Chondrocyte (in vitro differentiated cells): ENCODE measurements at regions not wholly inside any gene's neighbourhood (a gene's known extent, or its start where the extent isn't known, plus 50 kb on each side); places are given as distances from the start of the nearest gene placed in this dataset.

Experiments
- DNase-seq: peaks from one replicate; pipeline ENCODE4 v3.0.0; 2021; ENCODE audit warnings: mixed read lengths, low spot score
- H3K27ac Mint-ChIP-seq: one replicate; pipeline ENCODE4 v1.8.0; 2021; ENCODE audit warnings: mild to moderate bottlenecking, moderate library complexity, mixed read lengths; ENCODE audit not compliant: unreplicated experiment
- H3K27me3 Mint-ChIP-seq: 2 replicates; pipeline ENCODE4 v1.8.0; 2021; ENCODE audit warnings: low read depth, mixed read lengths
- H3K36me3 Mint-ChIP-seq: 2 replicates; pipeline ENCODE4 v1.8.0; 2021; ENCODE audit warnings: low read depth, mixed read lengths
- H3K4me1 Mint-ChIP-seq: 2 replicates; pipeline ENCODE4 v1.8.0; 2021; ENCODE audit warnings: low read depth, mild to moderate bottlenecking, mixed read lengths
- H3K4me3 Mint-ChIP-seq: one replicate; pipeline ENCODE4 v1.8.0; 2021; ENCODE audit warnings: mild to moderate bottlenecking, moderate library complexity, mixed read lengths; ENCODE audit not compliant: unreplicated experiment
- H3K9me3 Mint-ChIP-seq: 2 replicates; pipeline ENCODE4 v1.8.0; 2021; ENCODE audit warnings: low read depth, mixed read lengths
- CTCF ChIP-seq: fragments of 200-600 bp; sonication (generic); IDR thresholded peaks from 2 replicates; pipeline ENCODE4 v1.5.0; 2021; ENCODE audit warnings: antibody characterized with exemption, mild to moderate bottlenecking, moderate library complexity

GRCh38 chr2:223386984-223387383 lies 215.2 kb downstream of the SCG2 start:
- DNase-seq = no peak
- peaks cover 5% of the 10 kb centered on the region for H3K4me1 Mint-ChIP-seq
- no peak for TF ChIP-seq CTCF
- no peak overlapping the region for H3K27ac Mint-ChIP-seq
- H3K36me3 Mint-ChIP-seq = no peaks in the 10 kb centered on the region
- H3K27me3 Mint-ChIP-seq = no peaks in the 10 kb centered on the region
- peaks cover under 1% of the 10 kb centered on the region for H3K9me3 Mint-ChIP-seq
- no peak overlapping the region for H3K4me3 Mint-ChIP-seq

GRCh38 chr2:223389624-223390023 lies 212.5 kb downstream of the SCG2 start:
- no peak for DNase-seq
- Mint-ChIP-seq H3K27ac (no peak overlapping the region), H3K36me3 (peaks cover 3% of the 10 kb centered on the region), H3K9me3 (peaks cover 9% of the 10 kb centered on the region), H3K27me3 (no peaks in the 10 kb centered on the region), H3K4me3 (no peak overlapping the region), H3K4me1 (no peaks in the 10 kb centered on the region)
- no peak for TF ChIP-seq CTCF

- no peaks in the 10 kb centered on the region for H3K27me3 Mint-ChIP-seq
- H3K9me3 Mint-ChIP-seq = peaks cover 17% of the 10 kb centered on the region
- no peak for DNase-seq
- peaks cover 8% of the 10 kb centered on the region for H3K36me3 Mint-ChIP-seq
- H3K4me3 Mint-ChIP-seq = no peak overlapping the region
- H3K27ac Mint-ChIP-seq = no peak overlapping the region
- no peak for TF ChIP-seq CTCF
- H3K4me1 Mint-ChIP-seq = no peaks in the 10 kb centered on the region
These were observed 205.2 kb downstream of the SCG2 start for GRCh38 chr2:223396993-223397392.

GRCh38 chr2:223399357-223399957 lies 202.7 kb downstream of the SCG2 start:
- Mint-ChIP-seq H3K27ac (no peak overlapping the region), H3K9me3 (peaks cover 10% of the 10 kb centered on the region), H3K4me3 (no peak overlapping the region), H3K27me3 (no peaks in the 10 kb centered on the region), H3K36me3 (peaks cover 5% of the 10 kb centered on the region), H3K4me1 (peaks cover 3% of the 10 kb centered on the region)
- no peak for DNase-seq
- no peak for TF ChIP-seq CTCF

GRCh38 chr2:223404616-223405015 lies 197.5 kb downstream of the SCG2 start:
- no peaks in the 10 kb centered on the region for H3K27me3 Mint-ChIP-seq
- DNase-seq = no peak
- H3K4me1 Mint-ChIP-seq = peaks cover 3% of the 10 kb centered on the region
- H3K36me3 Mint-ChIP-seq = no peaks in the 10 kb centered on the region
- no peak overlapping the region for H3K27ac Mint-ChIP-seq
- TF ChIP-seq CTCF = no peak
- H3K4me3 Mint-ChIP-seq = no peak overlapping the region
- H3K9me3 Mint-ChIP-seq = no peaks in the 10 kb centered on the region
